LNCAP (cell line): ENCODE measurements at regions not wholly inside any gene's neighbourhood (a gene's known extent, or its start where the extent isn't known, plus 50 kb on each side); places are given as distances from the start of the nearest gene placed in this dataset.

Experiments
- CTCF ChIP-seq: fragments of 450-650 bp; IDR thresholded peaks from 2 replicates; pipeline ENCODE4 v1.5.1; 2017; ENCODE audit warnings: mild to moderate bottlenecking

DNA sequence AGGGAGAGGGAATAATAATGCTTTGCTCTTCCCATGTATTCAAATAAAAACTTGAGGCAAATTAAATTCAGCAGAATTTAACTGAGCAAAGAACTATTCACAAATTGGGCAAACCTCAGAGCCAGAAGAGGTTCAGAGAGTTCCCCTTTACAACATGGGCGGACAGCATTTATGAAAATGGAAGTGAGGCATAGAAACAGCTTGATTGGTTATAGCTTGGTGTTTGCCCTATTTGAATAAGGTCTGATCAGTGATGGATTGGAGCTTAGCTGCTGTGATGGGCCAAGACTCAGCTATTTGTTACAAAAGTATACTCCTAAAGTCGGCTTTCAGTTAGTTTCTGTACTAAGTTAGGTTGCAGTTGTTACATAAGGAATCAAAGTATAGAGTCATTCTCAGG, 63.0 kb downstream of the TMEM100 start:
- no peak for TF ChIP-seq CTCF

DNA sequence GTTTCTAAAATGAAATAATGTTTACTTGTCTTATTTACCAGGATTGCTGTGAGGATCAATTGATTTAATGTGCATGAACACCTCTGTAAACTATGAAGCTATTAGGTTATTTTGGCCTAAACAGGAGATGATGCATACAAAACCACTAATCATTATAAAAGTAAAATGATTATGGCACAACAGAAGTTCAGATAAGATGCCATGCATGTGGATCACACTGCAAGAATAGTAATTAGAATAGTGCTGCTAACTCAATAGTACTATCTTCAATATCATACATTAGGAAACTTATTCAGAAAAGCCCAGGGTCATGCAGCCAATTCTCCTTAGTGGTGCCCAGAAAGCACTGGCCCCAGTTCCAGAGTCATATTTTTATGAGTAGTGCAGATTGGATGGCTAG, 66.9 kb downstream of the TMEM100 start:
- no peak for TF ChIP-seq CTCF

- TF ChIP-seq CTCF = no peak
Measured at GRCh38 chr17:55654821-55655220, 67.8 kb downstream of the TMEM100 start.

DNA sequence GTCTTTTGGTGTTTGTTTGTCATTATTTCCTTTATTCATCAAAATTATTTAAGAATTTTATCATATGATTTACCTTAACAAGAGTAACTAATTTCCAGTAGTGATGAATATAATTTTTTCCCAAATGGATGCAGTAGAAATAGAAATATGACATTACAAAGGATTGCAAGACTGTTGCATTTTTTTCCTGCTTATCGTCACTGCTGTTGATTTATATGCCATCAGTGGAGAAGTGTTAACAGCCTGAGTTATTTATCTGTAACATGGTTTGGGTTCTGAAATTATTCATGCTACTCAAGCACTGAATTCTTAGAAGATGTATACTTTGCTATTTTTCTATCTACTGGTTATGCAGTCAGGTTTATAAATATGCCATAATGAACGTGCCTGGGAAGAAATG, 68.6 kb downstream of the TMEM100 start:
- TF ChIP-seq CTCF = no peak

DNA sequence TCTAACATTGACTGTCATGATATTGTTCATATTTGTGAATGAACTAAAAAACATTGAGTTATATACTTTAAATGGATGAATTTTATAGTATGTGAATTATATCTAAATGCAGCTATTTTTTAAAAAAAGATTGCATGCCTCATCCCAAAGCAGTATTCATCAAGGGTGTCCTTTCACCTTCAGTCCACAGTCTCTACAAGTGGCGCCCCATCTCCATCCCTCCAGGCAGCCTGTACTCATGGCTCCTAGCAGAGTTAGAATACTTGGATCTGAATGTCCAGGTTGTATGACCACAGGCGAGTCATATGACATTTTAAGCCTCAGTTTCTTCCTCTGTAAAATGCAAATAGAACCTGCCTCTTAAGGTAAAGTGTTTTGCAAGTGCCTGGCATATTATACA, 69.8 kb downstream of the TMEM100 start:
- no peak for TF ChIP-seq CTCF

GRCh38 chr17:55652114-55652823, 70.4 kb downstream of the TMEM100 start:
- TF ChIP-seq CTCF = no peak

GRCh38 chr17:55649957-55650597, 72.6 kb downstream of the TMEM100 start:
- no peak for TF ChIP-seq CTCF

DNA sequence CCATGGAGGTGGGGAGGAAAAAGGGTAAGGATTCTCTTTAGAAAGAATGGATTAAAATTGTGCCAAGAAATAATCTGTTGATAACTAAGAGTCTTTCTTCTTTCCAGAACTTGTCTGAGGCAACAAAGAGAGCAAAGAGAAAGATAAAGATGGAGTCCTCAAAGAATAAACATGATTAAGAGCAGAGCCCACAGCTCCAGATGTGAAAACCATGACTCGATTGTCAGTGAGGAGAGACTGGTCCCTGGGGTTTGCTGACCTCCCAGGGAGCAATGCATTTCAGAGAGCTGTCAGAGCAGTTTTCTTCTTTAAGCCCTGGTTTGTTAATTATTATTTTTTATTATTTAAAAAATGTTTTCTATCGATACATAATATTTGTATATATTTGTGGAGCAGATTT, 74.6 kb downstream of the TMEM100 start:
- TF ChIP-seq CTCF = no peak
